Suprapubic skin (tissue), 4 donors: ENCODE measurements at regions not wholly inside any gene's neighbourhood (a gene's known extent, or its start where the extent isn't known, plus 50 kb on each side); places are given as distances from the start of the nearest gene placed in this dataset.

Source experiments
- DNase-seq, 2 donors: peaks; one replicate each; pipeline ENCODE4 v3.0.0-alpha.2; 2019; ENCODE audit warnings: low spot score in 2 of 2
- H3K27ac ChIP-seq: fragments of 200-600 bp; sonication (generic); one replicate; pipeline ENCODE4 v1.5.1; 2019
- H3K27me3 ChIP-seq: fragments of 200-600 bp; sonication (generic); one replicate; pipeline ENCODE4 v1.5.1; 2019
- H3K36me3 ChIP-seq: fragments of 200-600 bp; sonication (generic); one replicate; pipeline ENCODE4 v1.5.1; 2019
- H3K4me1 ChIP-seq: fragments of 200-600 bp; sonication (generic); one replicate; pipeline ENCODE4 v1.5.1; 2019
- H3K4me3 ChIP-seq: fragments of 200-600 bp; sonication (generic); one replicate; pipeline ENCODE4 v1.5.1; 2019; ENCODE audit warnings: mild to moderate bottlenecking
- H3K9me3 ChIP-seq: fragments of 200-600 bp; sonication (generic); one replicate; pipeline ENCODE4 v1.5.1; 2019
- EP300 ChIP-seq: sonication (generic); formaldehyde crosslinking; IDR thresholded peaks from one replicate; pipeline ENCODE4 v1.6.1; 2017; ENCODE audit warnings: antibody characterized with exemption
- POLR2A ChIP-seq, 2 donors: fragments of 450-650 bp; IDR thresholded peaks; one replicate each; pipeline ENCODE4 v1.6.1; 2017; ENCODE audit warnings: antibody characterized with exemption in 2 of 2, mild to moderate bottlenecking in 2 of 2, moderate library complexity in 2 of 2
- POLR2AphosphoS5 ChIP-seq, 3 donors: sonication (generic); formaldehyde crosslinking; IDR thresholded peaks; one replicate each; pipeline ENCODE4 v1.6.1; 2017; ENCODE audit warnings: antibody characterized with exemption in 3 of 3
- WGBS: methylation state at CpG from one replicate; pipeline ENCODE4 v1.1.5; 2018; 5-methylcytosine and 5-hydroxymethylcytosine counted together
- TF ChIP-seq, protein P1 (sequence below), 2 donors: fragments of 200-600 bp in 1 of 2; fragments of 450-650 bp in 1 of 2; sonication (generic) in 1 of 2; IDR thresholded peaks; one replicate each; pipeline ENCODE4 v1.5.1; 2016 to 2019; ENCODE audit warnings: antibody characterized with exemption in 2 of 2, mild to moderate bottlenecking in 1 of 2, moderate library complexity in 1 of 2

DNA sequence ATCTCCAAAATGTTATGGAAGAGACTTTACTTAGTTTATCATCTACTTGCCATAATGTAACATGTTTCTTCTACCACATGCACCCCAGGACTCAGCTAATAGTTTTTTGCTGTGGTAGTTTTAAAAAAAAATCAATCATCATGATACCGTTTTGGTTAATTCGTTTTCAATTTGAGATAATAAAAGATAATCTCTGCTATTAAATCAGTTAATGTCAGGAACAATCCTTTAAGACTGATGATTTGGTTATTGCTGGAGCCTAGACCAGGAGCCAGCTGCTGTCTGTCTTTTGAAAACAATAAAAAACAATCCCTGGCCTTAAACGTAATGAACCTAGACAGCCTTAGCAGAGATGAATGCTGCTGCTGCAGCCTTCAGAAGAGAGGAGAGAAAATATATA, 403.7 kb downstream of the OXSM start:
- Histone ChIP-seq H3K4me3 (no peak overlapping the region), H3K36me3 (no peaks in the 10 kb centered on the region), H3K4me1 (no peaks in the 10 kb centered on the region), H3K27me3 (no peaks in the 10 kb centered on the region), H3K27ac (no peak overlapping the region), H3K9me3 (peaks cover 16% of the 10 kb centered on the region)
- 75% methylated on average over 3 of the region's 3 CpGs for WGBS
- no peak for TF ChIP-seq EP300
- TF ChIP-seq POLR2AphosphoS5 (IDR thresholded peaks at IDR 0.05) = no peak
- no peak for TF ChIP-seq POLR2A (IDR thresholded peaks at IDR 0.05)
- no peak for DNase-seq

DNA sequence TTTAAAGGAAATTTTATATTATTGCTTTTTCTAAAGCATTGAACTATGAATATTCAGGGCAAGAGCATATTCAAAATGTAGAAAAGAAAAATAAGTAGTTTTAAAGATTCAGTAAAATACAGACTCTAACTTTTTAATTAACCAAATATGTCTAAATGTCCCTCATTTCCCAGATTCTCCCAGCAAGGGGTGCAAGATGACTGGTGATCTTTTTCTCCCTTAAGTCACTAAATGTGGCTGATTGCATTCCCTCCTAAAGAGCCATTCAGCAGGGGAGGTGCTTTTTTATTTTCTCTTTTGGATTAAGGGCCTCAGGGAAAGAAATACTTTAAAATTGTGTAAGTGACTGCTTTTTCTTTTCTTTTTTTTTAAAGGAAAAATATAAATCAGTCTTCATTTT, 406.9 kb downstream of the OXSM start:
- TF ChIP-seq, protein P1, sequence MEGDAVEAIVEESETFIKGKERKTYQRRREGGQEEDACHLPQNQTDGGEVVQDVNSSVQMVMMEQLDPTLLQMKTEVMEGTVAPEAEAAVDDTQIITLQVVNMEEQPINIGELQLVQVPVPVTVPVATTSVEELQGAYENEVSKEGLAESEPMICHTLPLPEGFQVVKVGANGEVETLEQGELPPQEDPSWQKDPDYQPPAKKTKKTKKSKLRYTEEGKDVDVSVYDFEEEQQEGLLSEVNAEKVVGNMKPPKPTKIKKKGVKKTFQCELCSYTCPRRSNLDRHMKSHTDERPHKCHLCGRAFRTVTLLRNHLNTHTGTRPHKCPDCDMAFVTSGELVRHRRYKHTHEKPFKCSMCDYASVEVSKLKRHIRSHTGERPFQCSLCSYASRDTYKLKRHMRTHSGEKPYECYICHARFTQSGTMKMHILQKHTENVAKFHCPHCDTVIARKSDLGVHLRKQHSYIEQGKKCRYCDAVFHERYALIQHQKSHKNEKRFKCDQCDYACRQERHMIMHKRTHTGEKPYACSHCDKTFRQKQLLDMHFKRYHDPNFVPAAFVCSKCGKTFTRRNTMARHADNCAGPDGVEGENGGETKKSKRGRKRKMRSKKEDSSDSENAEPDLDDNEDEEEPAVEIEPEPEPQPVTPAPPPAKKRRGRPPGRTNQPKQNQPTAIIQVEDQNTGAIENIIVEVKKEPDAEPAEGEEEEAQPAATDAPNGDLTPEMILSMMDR (IDR thresholded peaks at IDR 0.05) = no peak
- TF ChIP-seq POLR2A (IDR thresholded peaks at IDR 0.05) = no peak
- no peak for TF ChIP-seq POLR2AphosphoS5 (IDR thresholded peaks at IDR 0.05)
- TF ChIP-seq EP300 = no peak

DNA sequence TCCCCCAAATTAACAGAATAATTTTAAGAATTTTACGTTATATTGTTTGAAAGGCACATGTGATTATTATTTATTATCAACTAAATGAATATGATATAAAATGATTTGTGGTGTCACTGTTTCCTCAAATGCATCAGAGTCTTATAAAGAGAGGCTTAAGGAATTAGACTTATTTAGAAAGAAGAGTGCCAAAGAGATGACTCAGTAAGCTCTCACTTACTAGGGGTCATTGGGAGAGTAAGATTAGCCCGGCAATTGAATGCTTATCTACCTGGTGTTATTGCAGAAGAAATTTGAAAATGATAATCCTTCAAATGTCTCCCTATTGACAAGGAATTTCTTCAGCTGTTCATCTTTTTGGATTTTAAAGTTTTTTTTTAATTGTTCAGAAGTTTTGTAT, 408.7 kb downstream of the OXSM start:
- TF ChIP-seq, protein P1 (IDR thresholded peaks at IDR 0.05) = no peak
- TF ChIP-seq EP300 = no peak
- TF ChIP-seq POLR2AphosphoS5 (IDR thresholded peaks at IDR 0.05) = no peak
- TF ChIP-seq POLR2A (IDR thresholded peaks at IDR 0.05) = no peak
- Histone ChIP-seq H3K36me3 (no peaks in the 10 kb centered on the region), H3K9me3 (peaks cover 5% of the 10 kb centered on the region), H3K27ac (no peak overlapping the region), H3K4me1 (no peaks in the 10 kb centered on the region), H3K27me3 (no peaks in the 10 kb centered on the region), H3K4me3 (no peak overlapping the region)
- DNase-seq = no peak
- WGBS = 78% methylated on average over 2 of the region's 2 CpGs

More for the DNA sequence above, 406.9 kb downstream of the OXSM start:
- no peaks in the 10 kb centered on the region for H3K4me1 ChIP-seq
- H3K4me3 ChIP-seq = no peak overlapping the region
- no peaks in the 10 kb centered on the region for H3K27me3 ChIP-seq
- H3K36me3 ChIP-seq = no peaks in the 10 kb centered on the region
- H3K9me3 ChIP-seq = peaks cover 5% of the 10 kb centered on the region
- DNase-seq = no peak
- no peak overlapping the region for H3K27ac ChIP-seq

DNA sequence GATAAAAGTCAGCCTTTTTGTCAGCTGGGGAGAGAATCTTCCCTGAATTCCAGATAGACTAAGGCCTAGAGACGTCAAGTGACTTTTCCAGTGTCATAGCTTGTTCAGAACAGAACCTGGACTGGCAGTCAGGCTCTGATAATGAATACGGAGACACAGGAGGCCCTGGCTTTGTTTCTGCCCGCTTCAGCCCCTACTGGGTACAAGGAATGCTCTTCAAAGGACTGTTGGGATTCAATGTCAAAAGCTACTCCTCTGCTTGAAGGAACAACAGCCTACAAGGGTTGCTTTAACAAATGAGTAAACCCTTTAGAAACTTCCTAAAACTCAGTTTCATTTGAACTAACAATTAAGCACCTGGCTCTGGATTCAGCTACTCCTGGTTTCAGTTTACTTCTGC, 412.3 kb downstream of the OXSM start:
- Histone ChIP-seq H3K36me3 (no peaks in the 10 kb centered on the region), H3K4me1 (no peaks in the 10 kb centered on the region), H3K27ac (no peak overlapping the region), H3K9me3 (no peaks in the 10 kb centered on the region), H3K4me3 (no peak overlapping the region), H3K27me3 (no peaks in the 10 kb centered on the region)
- WGBS = 83% methylated on average over 3 of the region's 3 CpGs
- DNase-seq = no peak
- TF ChIP-seq, protein P1 (IDR thresholded peaks at IDR 0.05) = no peak
- TF ChIP-seq POLR2A (IDR thresholded peaks at IDR 0.05) = no peak
- no peak for TF ChIP-seq EP300
- TF ChIP-seq POLR2AphosphoS5 (IDR thresholded peaks at IDR 0.05) = no peak

DNA sequence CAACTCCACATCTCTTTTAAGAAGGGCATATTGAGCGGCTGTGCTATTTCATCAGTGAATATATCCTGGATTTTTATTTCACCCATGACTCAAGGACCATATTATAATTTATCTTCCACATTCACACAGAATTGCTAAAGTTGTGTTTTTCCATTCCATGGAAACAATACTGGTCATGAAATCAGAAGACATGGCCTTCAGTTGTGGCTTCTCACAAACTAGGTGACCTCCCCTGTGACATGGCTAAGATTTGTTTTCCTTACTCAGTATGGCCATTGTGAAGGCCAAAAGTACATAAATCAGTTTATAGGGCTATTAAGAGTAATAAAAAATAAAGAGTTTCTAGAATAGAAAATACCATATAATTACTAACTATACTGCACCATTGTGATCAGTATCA, 415.6 kb downstream of the OXSM start:
- H3K4me3 ChIP-seq = no peak overlapping the region
- DNase-seq = no peak
- 93% methylated on average over 1 of the region's 1 CpG for WGBS
- no peaks in the 10 kb centered on the region for H3K36me3 ChIP-seq
- no peak overlapping the region for H3K27ac ChIP-seq
- no peaks in the 10 kb centered on the region for H3K27me3 ChIP-seq
- TF ChIP-seq EP300 = no peak
- TF ChIP-seq, protein P1 (IDR thresholded peaks at IDR 0.05) = no peak
- TF ChIP-seq POLR2AphosphoS5 (IDR thresholded peaks at IDR 0.05) = no peak
- TF ChIP-seq POLR2A (IDR thresholded peaks at IDR 0.05) = no peak
- peaks cover 4% of the 10 kb centered on the region for H3K9me3 ChIP-seq
- no peaks in the 10 kb centered on the region for H3K4me1 ChIP-seq

DNA sequence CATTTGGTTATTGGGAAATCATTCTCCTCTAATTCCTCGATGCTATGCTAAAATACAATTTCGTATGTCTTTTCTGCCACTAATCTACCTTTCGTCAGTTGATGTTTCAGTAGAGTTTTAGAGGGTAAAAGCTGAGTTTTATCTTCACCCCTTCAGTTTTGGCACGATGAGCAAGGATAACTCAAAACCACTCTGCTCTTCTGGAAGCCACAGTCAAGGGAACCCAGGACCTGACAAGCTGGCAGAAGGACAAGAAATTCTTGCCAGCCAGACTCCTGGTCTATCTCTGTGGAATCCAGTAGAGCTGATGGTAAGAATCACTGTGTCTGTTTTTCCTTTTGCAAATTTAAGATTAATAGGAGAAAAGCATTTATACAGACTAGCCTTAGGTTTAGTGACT, 414.4 kb upstream of the LRRC3B start:
- no peak for DNase-seq
- WGBS = 57% methylated on average over 4 of the region's 4 CpGs
- TF ChIP-seq, protein P1 (IDR thresholded peaks at IDR 0.05) = no peak
- no peak for TF ChIP-seq POLR2AphosphoS5 (IDR thresholded peaks at IDR 0.05)
- TF ChIP-seq POLR2A (IDR thresholded peaks at IDR 0.05) = no peak
- no peak for TF ChIP-seq EP300

More for the DNA sequence above, 414.4 kb upstream of the LRRC3B start:
- Histone ChIP-seq H3K4me3 (no peak overlapping the region), H3K4me1 (no peaks in the 10 kb centered on the region), H3K27ac (no peak overlapping the region), H3K36me3 (no peaks in the 10 kb centered on the region), H3K27me3 (no peaks in the 10 kb centered on the region), H3K9me3 (peaks cover 4% of the 10 kb centered on the region)
